D721Med (cell line): ENCODE measurements at regions not wholly inside any gene's neighbourhood (a gene's known extent, or its start where the extent isn't known, plus 50 kb on each side); places are given as distances from the start of the nearest gene placed in this dataset.
"Not testable (repeated sequence)": the region's sequence is repeated elsewhere in the genome, so short reads cannot be mapped to it uniquely, and the experiment has no call there.

Source experiments
- DNase-seq: peaks from one replicate; pipeline ENCODE4 v3.0.0; 2011; ENCODE audit warnings: low spot score; ENCODE audit not compliant: insufficient read length
- FAIRE-seq: peaks from 2 replicates; lab custom pipeline; 2011; peaks lifted over from hg19 to GRCh38; lab: Jason Lieb, UNC
- CTCF ChIP-seq: IDR thresholded peaks from 2 replicates; pipeline ENCODE4 v1.5.1; 2012; ENCODE audit warnings: mild to moderate bottlenecking, control low read depth; ENCODE audit not compliant: insufficient read depth; ENCODE audit errors: missing control alignments

GRCh38 chr5:1598950-1599737 lies 75.4 kb upstream of the LPCAT1 start:
- not testable (repeated sequence) for FAIRE-seq, DNase-seq
- peak; percentile 32 for TF ChIP-seq CTCF

GRCh38 chr5:1597093-1597473 lies 73.3 kb upstream of the LPCAT1 start:
- not testable (repeated sequence) for FAIRE-seq, DNase-seq

GRCh38 chr5:1596462-1597092 lies 72.8 kb upstream of the LPCAT1 start:
- not testable (repeated sequence) for FAIRE-seq, DNase-seq

GRCh38 chr5:1594357-1595106 lies 70.8 kb upstream of the LPCAT1 start:
- FAIRE-seq, result no peak
- DNase-seq, result peak; percentile 91
- TF ChIP-seq CTCF, result peak; percentile 49

GRCh38 chr5:1593903-1594356 lies 70.2 kb upstream of the LPCAT1 start:
- no peak for TF ChIP-seq CTCF
- DNase-seq (no peak), FAIRE-seq (no peak)

GRCh38 chr5:1588071-1588694 lies 64.4 kb upstream of the LPCAT1 start:
- FAIRE-seq, DNase-seq: not testable (repeated sequence)

GRCh38 chr5:1583081-1583875 lies 59.5 kb upstream of the LPCAT1 start:
- FAIRE-seq, result not testable (repeated sequence)

GRCh38 chr5:1579389-1579788 lies 55.6 kb upstream of the LPCAT1 start:
- not testable (repeated sequence) for DNase-seq, FAIRE-seq

More at GRCh38 chr5:1583081-1583875, 59.5 kb upstream of the LPCAT1 start:
- DNase-seq, result not testable (repeated sequence)

- FAIRE-seq, DNase-seq: not testable (repeated sequence)
Observed at GRCh38 chr5:1576851-1577250, 53.1 kb upstream of the LPCAT1 start.

GRCh38 chr5:1575991-1576714 lies 52.4 kb upstream of the LPCAT1 start:
- not testable (repeated sequence) for DNase-seq, FAIRE-seq

GRCh38 chr5:1575491-1575890 lies 51.7 kb upstream of the LPCAT1 start:
- DNase-seq, FAIRE-seq: not testable (repeated sequence)

- not testable (repeated sequence) for DNase-seq, FAIRE-seq
Observed at GRCh38 chr5:1574023-1574318, 50.2 kb upstream of the LPCAT1 start.

GRCh38 chr5:1573217-1574022 lies 49.7 kb upstream of the LPCAT1 start:
- not testable (repeated sequence) for FAIRE-seq, DNase-seq
